ENCODE measurements at regions not wholly inside any gene's neighbourhood (a gene's known extent, or its start where the extent isn't known, plus 50 kb on each side); places are given as distances from the start of the nearest gene placed in this dataset.

- intact Hi-C loops (cut with DNase I) = no loop called here
- ATAC-seq (no peak), DNase-seq (no peak)
- H3K4me1 ChIP-seq = no peaks in the 10 kb centered on the region
- H3K36me3 ChIP-seq = no peaks in the 10 kb centered on the region
- no peak overlapping the region for H3K4me3 ChIP-seq
- H3K9me3 ChIP-seq = no peaks in the 10 kb centered on the region
- no peak overlapping the region for H3K27ac ChIP-seq
- TF ChIP-seq POLR2A (IDR thresholded peaks at IDR 0.05) (no peak), CTCF (IDR thresholded peaks at IDR 0.05) (no peak)
- no peaks in the 10 kb centered on the region for H3K27me3 ChIP-seq
- WGBS (ENCODE audit: insufficient coverage, low coverage, low lambda C conversion rate, missing lambda C conversion rate) = 84% methylated on average over 4 of the region's 4 CpGs
Measured at GRCh38 chr11:26199331-26200095, 132.4 kb upstream of the ANO3 start.

- no peak for ATAC-seq
Measured at GRCh38 chr11:26201411-26201810, 130.5 kb upstream of the ANO3 start.

GRCh38 chr11:26202754-26203153, 129.2 kb upstream of the ANO3 start:
- H3K36me3 ChIP-seq = no peaks in the 10 kb centered on the region
- ATAC-seq (no peak), DNase-seq (no peak)
- WGBS (ENCODE audit: insufficient coverage, low coverage, low lambda C conversion rate, missing lambda C conversion rate) = 73% methylated on average over 2 of the region's 2 CpGs
- H3K9me3 ChIP-seq = no peaks in the 10 kb centered on the region
- intact Hi-C loops (cut with DNase I) = no loop called here
- H3K4me1 ChIP-seq = no peaks in the 10 kb centered on the region
- no peak overlapping the region for H3K4me3 ChIP-seq
- TF ChIP-seq CTCF (IDR thresholded peaks at IDR 0.05) = no peak
- TF ChIP-seq POLR2A (IDR thresholded peaks at IDR 0.05) = no peak
- H3K27ac ChIP-seq = no peak overlapping the region
- H3K27me3 ChIP-seq = no peaks in the 10 kb centered on the region

More at GRCh38 chr11:26201411-26201810, 130.5 kb upstream of the ANO3 start:
- H3K4me1 ChIP-seq = no peaks in the 10 kb centered on the region
- no peak for DNase-seq
- TF ChIP-seq CTCF (IDR thresholded peaks at IDR 0.05) (no peak), POLR2A (IDR thresholded peaks at IDR 0.05) (no peak)
- no peak overlapping the region for H3K27ac ChIP-seq
- no peaks in the 10 kb centered on the region for H3K9me3 ChIP-seq
- intact Hi-C loops (cut with DNase I) = no loop called here
- H3K27me3 ChIP-seq = no peaks in the 10 kb centered on the region
- H3K36me3 ChIP-seq = no peaks in the 10 kb centered on the region
- no peak overlapping the region for H3K4me3 ChIP-seq
- WGBS (ENCODE audit: insufficient coverage, low coverage, low lambda C conversion rate, missing lambda C conversion rate) = 79% methylated on average over 2 of the region's 2 CpGs

- H3K9me3 ChIP-seq = no peaks in the 10 kb centered on the region
- H3K36me3 ChIP-seq = no peaks in the 10 kb centered on the region
- no peak overlapping the region for H3K4me3 ChIP-seq
- ATAC-seq = no peak
- TF ChIP-seq CTCF (IDR thresholded peaks at IDR 0.05) (no peak), POLR2A (IDR thresholded peaks at IDR 0.05) (no peak)
- no peaks in the 10 kb centered on the region for H3K27me3 ChIP-seq
- no peak for DNase-seq
- intact Hi-C loops (cut with DNase I) = no loop called here
- no peak overlapping the region for H3K27ac ChIP-seq
- no peaks in the 10 kb centered on the region for H3K4me1 ChIP-seq
- 94% methylated on average over 2 of the region's 2 CpGs for WGBS (ENCODE audit: insufficient coverage, low coverage, low lambda C conversion rate, missing lambda C conversion rate)
Measured at GRCh38 chr11:26204101-26204500, 127.8 kb upstream of the ANO3 start.
